EH (cell line): ENCODE measurements at regions not wholly inside any gene's neighbourhood (a gene's known extent, or its start where the extent isn't known, plus 50 kb on each side); places are given as distances from the start of the nearest gene placed in this dataset.
A peak's percentile ranks its signal among the peaks of the same experiment; 100 is the strongest.
"Not testable (repeated sequence)": the region's sequence is repeated elsewhere in the genome, so short reads cannot be mapped to it uniquely, and the experiment has no call there.

Experiments
- DNase-seq: peaks from one replicate; pipeline ENCODE4 v3.0.0-alpha.2; 2015; ENCODE audit warnings: low read depth

GRCh38 chr3:177476921-177477435 is 279.7 kb upstream of the TBL1XR1 start:
- no peak for DNase-seq

GRCh38 chr3:177478170-177478867 is 281.0 kb upstream of the TBL1XR1 start:
- peak; percentile 99 for DNase-seq

GRCh38 chr3:177479630-177480029 is 282.3 kb upstream of the TBL1XR1 start:
- DNase-seq: no peak

- no peak for DNase-seq
Measured at GRCh38 chr3:177481329-177481728, 284.0 kb upstream of the TBL1XR1 start.

GRCh38 chr3:177482048-177482691 is 284.9 kb upstream of the TBL1XR1 start:
- DNase-seq: peak; percentile 44

GRCh38 chr3:177483182-177483967 is 286.1 kb upstream of the TBL1XR1 start:
- no peak for DNase-seq

- DNase-seq: peak; percentile 31
Measured at GRCh38 chr3:177484206-177484605, 286.9 kb upstream of the TBL1XR1 start.

GRCh38 chr3:177484926-177485325 is 287.6 kb upstream of the TBL1XR1 start:
- peak; percentile 65 for DNase-seq

- DNase-seq: no peak
Measured at GRCh38 chr3:177487635-177488186, 290.4 kb upstream of the TBL1XR1 start.

- no peak for DNase-seq
Measured at GRCh38 chr3:177488740-177489139, 291.5 kb upstream of the TBL1XR1 start.

- DNase-seq: no peak
Measured at GRCh38 chr3:177490626-177491025, 293.3 kb upstream of the TBL1XR1 start.

- peak; percentile 77 for DNase-seq
Measured at GRCh38 chr3:177491296-177492032, 294.2 kb upstream of the TBL1XR1 start.

GRCh38 chr3:177493091-177493490 is 295.8 kb upstream of the TBL1XR1 start:
- no peak for DNase-seq

- no peak for DNase-seq
Measured at GRCh38 chr3:177494216-177494615, 296.9 kb upstream of the TBL1XR1 start.

- no peak for DNase-seq
Measured at GRCh38 chr3:177495566-177495965, 298.3 kb upstream of the TBL1XR1 start.

- DNase-seq: no peak
Measured at GRCh38 chr3:177498037-177498857, 301.0 kb upstream of the TBL1XR1 start.

- not testable (repeated sequence) for DNase-seq
Measured at GRCh38 chr3:177499039-177499438, 301.8 kb upstream of the TBL1XR1 start.

GRCh38 chr3:177499779-177500423 is 302.6 kb upstream of the TBL1XR1 start:
- no peak for DNase-seq

- no peak for DNase-seq
Measured at GRCh38 chr3:177510693-177511216, 313.5 kb upstream of the TBL1XR1 start.
